ENCODE measurements at regions not wholly inside any gene's neighbourhood (a gene's known extent, or its start where the extent isn't known, plus 50 kb on each side); places are given as distances from the start of the nearest gene placed in this dataset.

DNA sequence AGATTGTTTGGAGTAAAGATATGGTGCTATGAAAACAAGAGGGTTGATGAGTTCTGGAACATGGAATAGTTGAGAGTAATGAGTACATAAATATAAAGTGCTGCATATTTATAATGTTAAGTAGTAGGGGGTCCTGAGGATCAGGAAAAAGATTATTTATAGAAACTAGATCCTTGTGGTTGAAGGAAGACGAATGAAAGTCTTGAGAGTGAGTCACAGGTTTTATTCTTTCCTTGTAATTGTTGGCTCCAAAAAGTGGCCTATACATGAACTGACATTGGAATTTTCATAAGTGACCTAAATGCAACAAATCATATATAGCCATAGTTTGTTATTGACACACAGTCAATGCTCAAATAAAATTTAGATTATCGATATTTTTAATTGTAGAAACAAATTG is 440.4 kb upstream of the PRICKLE1 start:
- no peak for DNase-seq

- DNase-seq: no peak
Observed at GRCh38 chr12:43028826-43029225, 439.3 kb upstream of the PRICKLE1 start.

- no peak for DNase-seq
Observed at GRCh38 chr12:43022838-43023237, 433.3 kb upstream of the PRICKLE1 start.

GRCh38 chr12:43015090-43015737 is 425.7 kb upstream of the PRICKLE1 start:
- DNase-seq: no peak

DNA sequence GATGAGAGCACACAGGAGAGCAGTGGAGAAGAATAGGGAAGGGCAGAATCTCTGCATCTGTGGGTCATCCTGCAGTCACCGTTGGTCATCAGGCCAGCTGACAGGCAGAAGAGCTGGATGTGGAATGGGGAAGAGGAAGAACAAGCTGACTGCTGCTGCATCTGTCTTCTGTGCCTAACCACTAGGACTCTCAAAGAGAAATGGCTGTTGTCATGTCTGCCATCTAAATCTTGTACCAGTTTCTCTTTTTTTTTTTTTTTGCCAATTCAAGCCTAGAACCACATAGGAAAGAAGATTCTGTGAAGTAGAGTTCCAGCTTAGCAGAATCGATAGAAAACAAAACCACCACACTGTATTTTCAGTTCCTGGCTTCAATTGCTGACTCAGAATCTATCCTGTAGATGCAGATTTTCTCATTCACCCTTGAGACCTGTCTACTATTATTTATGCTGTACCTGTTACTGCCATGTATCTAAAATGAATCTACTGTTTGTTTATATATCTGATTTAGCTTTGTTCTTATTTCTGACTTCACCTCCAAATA is 421.9 kb upstream of the PRICKLE1 start:
- no peak for DNase-seq

DNA sequence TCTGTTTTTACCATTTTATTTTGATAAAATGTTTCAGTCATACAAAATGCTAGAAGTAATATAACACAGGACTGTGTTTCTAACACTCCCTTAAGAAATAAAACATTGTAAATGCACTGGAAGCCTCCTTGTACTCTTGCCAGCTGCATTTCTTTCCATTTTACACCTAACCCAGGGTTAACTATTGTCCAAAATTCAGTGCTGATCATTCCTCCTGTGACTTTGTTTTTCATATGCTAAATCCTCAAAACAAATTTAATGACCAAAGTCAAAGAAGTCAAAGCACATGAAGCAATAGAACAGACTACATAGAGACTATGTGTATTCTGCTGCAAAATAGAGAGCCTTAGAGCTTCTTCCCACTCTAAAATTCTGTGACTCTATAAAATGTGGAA is 420.3 kb upstream of the PRICKLE1 start:
- no peak for DNase-seq

DNA sequence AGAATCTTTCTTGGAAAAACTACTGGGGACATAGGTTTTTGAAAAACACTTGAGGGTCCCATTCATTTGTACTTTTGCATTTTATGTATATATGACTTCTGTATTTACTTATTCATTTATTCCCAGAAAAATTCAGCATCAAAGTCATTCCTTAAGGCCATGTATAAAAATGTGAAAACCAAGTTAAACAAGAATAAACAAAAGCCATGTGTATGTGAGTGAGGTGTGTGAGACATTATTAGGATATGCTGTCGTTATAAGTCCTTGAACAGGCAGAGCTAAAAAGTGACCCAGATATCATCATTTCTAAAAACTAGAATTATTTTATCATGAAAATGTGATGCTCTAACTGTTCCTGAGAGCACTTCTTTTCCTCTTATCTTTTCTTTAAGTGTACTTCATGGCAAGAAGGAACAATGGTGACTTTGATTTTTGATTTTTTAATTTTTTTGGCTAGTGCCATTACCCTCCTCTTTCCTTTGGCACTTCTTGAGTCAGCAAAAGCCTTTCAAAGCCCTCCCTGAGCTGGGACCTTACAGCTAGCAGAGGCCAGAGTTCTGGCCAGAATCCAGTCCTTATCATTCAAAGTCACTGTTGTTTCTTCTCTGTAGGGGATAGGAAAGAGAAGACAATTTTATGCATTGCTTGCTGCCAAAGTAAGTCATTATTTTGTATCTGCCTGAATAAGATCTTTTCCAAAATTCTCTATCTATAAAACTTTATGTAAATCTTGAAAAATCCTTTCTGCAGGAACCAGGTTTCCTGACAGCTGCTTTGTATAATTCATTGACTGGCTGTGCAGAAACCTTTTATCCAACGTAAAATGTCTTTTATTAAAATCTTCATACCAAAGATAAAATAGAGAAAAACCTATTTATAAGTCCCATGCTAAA is 419.7 kb upstream of the PRICKLE1 start:
- no peak for DNase-seq

GRCh38 chr12:43004908-43005307 is 415.4 kb upstream of the PRICKLE1 start:
- DNase-seq: no peak

- no peak for DNase-seq
Observed at GRCh38 chr12:43004141-43004540, 414.6 kb upstream of the PRICKLE1 start.

DNA sequence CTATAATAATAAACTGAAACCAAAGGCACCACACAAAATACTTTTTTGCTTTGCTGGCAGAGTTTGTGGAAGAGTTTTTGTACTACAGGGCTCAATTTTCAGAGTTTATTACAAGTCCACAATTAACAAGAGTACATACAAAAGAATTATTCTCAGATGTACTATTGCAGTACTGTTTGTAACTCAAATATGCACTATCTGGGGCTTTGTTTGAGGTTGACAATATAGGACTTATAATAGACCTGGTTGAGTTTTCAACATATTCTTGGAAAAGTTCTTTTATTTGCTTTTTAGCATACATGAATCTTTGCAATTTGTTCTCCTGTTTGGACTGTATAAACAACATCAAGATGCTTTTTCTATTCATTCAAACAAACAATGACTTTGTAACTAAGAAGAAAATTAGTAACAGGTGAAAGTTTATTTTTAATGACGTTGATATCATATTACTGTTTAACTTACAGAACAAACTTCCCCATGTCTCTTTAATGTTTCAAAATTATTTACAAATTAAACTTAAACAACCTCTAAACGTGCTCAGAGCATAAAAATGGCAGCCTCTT is 407.4 kb upstream of the PRICKLE1 start:
- DNase-seq: no peak

- DNase-seq: no peak
Observed at GRCh38 chr12:42992826-42993225, 403.3 kb upstream of the PRICKLE1 start.

DNA sequence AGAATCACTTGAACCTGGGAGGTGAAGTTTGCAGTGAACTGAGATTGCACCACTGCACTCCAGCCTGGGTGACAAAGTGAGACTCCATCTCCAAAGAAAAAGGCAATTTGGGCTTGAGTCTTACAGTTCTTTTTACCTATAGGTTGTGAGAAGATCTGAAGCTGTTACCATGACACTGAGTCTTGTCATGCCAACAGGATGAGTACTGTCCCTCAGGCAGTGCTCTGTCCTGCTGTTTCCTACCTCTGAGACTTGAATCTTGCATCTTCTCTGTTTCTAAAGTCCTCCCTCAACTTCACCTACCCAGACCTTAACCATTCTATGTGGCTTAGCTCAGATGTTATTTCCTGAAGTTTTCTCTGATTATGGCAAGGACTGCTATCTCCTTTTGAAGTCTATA is 400.8 kb upstream of the PRICKLE1 start:
- DNase-seq: no peak

- DNase-seq: no peak
Observed at GRCh38 chr12:42987216-42987650, 397.7 kb upstream of the PRICKLE1 start.

DNA sequence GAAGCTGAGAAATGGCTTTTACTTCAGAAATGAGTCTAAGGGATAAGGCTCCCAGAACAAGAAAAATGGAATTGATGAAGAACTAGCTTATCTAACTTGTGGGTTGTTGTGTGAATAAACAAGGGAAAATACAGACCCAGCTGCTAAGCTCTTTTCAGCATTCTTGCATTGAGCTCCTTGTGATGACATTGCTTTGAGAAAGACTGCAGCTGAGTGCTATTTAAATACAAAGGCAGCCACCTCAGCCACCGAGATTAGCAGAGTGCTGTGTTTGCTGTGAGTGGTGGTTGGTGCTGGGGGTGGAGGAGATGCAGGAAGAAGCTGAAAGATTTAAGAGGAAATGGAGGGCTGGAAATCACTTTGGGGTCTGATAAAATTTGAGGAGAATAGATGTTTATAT is 396.0 kb upstream of the PRICKLE1 start:
- peak in 7 of 56 donors; percentile 0 to 8 (median 4) for DNase-seq

- DNase-seq: no peak
Observed at GRCh38 chr12:42982828-42983227, 393.3 kb upstream of the PRICKLE1 start.

DNA sequence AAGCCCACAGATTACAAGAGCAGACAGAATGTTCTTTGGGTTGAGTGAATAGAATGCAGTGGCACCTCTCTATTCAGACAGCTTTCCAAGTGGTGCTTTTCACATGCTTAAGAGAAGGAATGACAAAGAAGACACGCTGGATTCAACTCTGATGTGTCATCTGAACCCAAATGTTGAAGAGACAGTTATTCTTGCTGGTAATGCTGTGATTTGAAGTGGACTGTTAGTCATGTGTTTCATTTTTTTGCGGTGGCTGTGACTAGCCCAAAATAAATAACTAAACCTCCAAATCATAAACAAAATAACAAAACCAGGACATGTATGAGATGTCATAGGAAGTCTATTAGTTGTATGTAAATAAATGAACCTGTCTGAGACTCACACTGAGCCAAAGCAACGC is 391.8 kb upstream of the PRICKLE1 start:
- DNase-seq: no peak

DNA sequence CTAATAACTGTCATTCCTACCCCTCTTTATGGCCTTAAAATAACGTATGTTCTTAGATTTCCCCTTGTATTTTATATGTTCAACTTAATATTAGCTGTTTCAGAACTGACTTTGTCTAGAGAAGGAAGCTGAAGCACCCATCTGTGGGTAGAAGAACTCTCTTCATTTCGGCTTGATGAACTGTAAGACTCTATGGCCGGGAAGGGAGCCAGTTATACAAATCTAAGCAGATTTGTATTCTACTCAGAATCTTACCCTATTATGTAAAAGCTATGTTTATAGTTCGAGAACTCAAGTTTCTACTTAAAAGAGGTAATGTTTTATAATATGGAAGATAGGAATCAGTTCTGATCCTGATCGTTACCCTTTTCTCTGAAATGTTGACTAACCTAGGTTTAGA is 390.9 kb upstream of the PRICKLE1 start:
- DNase-seq: no peak

GRCh38 chr12:42979746-42980145 is 390.2 kb upstream of the PRICKLE1 start:
- DNase-seq: no peak

GRCh38 chr12:42978708-42979107 is 389.2 kb upstream of the PRICKLE1 start:
- DNase-seq: no peak

DNA sequence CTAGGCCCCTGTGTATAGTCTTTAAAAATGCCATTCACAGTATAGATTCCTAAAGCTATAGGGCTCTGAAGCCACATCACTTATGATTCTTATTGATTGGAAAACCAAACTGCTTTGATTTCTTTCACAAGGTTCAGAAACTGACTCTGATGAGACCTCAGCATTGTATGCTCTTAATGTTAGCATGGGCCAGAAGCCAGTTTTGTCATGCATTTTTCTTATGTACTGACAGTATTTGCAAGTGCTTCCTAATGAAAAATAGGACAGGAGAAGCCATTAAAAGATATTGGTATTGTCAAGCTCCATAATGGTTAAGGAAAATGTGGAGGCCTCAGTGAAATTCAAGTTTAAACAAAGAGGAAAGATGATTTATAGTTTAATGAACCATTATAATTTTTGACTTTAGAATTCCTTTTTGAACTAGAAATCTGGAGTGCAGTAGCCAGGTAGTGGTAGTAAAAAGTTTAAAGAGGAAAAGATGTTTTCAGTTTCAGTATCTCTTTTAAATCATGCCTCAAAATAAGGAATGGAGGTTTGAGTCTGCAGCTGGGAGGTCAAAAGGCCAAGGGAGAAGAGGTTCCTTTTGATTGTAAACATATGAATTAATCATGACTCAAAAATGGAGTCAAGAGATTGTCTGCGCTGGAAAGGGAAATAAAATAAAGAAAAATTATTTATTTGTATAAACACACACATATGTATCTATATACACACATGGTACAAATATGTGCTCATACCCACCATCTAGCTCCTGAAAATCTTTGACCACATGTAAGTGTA is 388.1 kb upstream of the PRICKLE1 start:
- no peak for DNase-seq

GRCh38 chr12:42976620-42977019 is 387.1 kb upstream of the PRICKLE1 start:
- DNase-seq: no peak

Measured in nucleus accumbens (tissue), 56 donors.